C4-2B (cell line): ENCODE measurements at regions not wholly inside any gene's neighbourhood (a gene's known extent, or its start where the extent isn't known, plus 50 kb on each side); places are given as distances from the start of the nearest gene placed in this dataset.
"Not testable (repeated sequence)": the region's sequence is repeated elsewhere in the genome, so short reads cannot be mapped to it uniquely, and the experiment has no call there.

ENCODE experiments used
- H3K27ac ChIP-seq: fragments of 450-650 bp; 2 replicates; pipeline ENCODE4 v1.5.1; 2017
- CTCF ChIP-seq: fragments of 450-650 bp; conservative IDR thresholded peaks from 2 replicates; pipeline ENCODE4 v1.5.1; 2017; ENCODE audit warnings: mild to moderate bottlenecking
- ZFX ChIP-seq: fragments of 450-650 bp; IDR thresholded peaks from 2 replicates; pipeline ENCODE4 v1.6.1; 2017

GRCh38 chr6:103122766-103123601 lies 1729.5 kb downstream of the GRIK2 start:
- TF ChIP-seq CTCF (peak; percentile 87), ZFX (no peak)
- peak overlapping the region; percentile 28; the same call in 1 of the 2 replicates for H3K27ac ChIP-seq

- no peak for TF ChIP-seq ZFX
- TF ChIP-seq CTCF: no peak
- no peak overlapping the region for H3K27ac ChIP-seq
Observed at GRCh38 chr6:103119056-103119455, 1725.5 kb downstream of the GRIK2 start.

GRCh38 chr6:103114582-103114981 lies 1721.1 kb downstream of the GRIK2 start:
- TF ChIP-seq ZFX (no peak), CTCF (no peak)
- no peak overlapping the region for H3K27ac ChIP-seq

DNA sequence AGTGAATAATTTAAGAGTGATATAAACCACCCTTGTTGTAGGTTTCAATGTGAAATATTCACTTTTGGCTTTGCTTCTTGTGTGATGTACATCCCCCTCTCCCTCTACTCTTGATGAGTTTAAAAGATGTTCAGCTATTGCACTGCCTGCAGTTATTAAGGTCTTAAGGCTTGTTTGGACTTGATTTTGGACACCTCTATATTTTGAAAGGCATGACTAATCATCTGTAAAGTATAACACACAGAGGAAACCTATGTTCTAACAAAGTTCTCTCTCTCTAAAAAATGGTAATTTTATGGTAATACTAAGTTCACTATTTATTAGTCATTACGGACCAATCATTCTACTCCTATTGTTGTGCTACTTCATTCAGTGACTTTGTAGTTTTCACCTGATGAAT lies 1719.9 kb downstream of the GRIK2 start:
- TF ChIP-seq ZFX (no peak), CTCF (no peak)
- H3K27ac ChIP-seq: no peak overlapping the region

DNA sequence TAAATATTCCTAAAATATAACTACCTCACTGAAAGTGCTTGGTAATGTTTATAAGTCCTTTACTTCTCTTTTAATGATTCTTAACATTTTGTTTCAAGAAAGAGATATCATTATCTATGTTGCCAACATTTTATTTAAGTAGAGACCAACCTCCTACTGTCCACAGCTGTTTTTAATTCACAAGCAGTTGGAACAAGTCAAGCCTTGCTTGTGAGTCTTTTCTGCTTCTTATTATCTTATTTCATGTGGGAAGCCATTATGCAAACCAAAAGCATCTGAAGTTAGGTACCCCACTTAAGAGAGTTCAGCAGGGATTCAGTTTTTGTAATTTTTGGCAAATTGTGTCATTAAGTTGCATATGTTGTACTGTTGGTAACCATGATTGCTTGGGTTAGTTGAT lies 1714.5 kb downstream of the GRIK2 start:
- TF ChIP-seq CTCF (no peak), ZFX (no peak)
- no peak overlapping the region for H3K27ac ChIP-seq

- H3K27ac ChIP-seq: no peak overlapping the region
- no peak for TF ChIP-seq CTCF
Observed at GRCh38 chr6:103105686-103106085, 1712.2 kb downstream of the GRIK2 start.

- no peak overlapping the region for H3K27ac ChIP-seq
- TF ChIP-seq CTCF: no peak
- no peak for TF ChIP-seq ZFX
Observed at GRCh38 chr6:103101267-103101666, 1707.8 kb downstream of the GRIK2 start.

- not testable (repeated sequence) for H3K27ac ChIP-seq
Observed at GRCh38 chr6:103092414-103092813, 1698.9 kb downstream of the GRIK2 start.
